ENCODE measurements at regions not wholly inside any gene's neighbourhood (a gene's known extent, or its start where the extent isn't known, plus 50 kb on each side); places are given as distances from the start of the nearest gene placed in this dataset.

GRCh38 chr2:40639320-40639719 lies 187.4 kb upstream of the SLC8A1 start:
- no peak for DNase-seq
- Histone ChIP-seq H3K4me3 (no peak overlapping the region), H3K27me3 (replicated peaks in 1 of 7) (no peaks in the 10 kb centered on the region)

DNA sequence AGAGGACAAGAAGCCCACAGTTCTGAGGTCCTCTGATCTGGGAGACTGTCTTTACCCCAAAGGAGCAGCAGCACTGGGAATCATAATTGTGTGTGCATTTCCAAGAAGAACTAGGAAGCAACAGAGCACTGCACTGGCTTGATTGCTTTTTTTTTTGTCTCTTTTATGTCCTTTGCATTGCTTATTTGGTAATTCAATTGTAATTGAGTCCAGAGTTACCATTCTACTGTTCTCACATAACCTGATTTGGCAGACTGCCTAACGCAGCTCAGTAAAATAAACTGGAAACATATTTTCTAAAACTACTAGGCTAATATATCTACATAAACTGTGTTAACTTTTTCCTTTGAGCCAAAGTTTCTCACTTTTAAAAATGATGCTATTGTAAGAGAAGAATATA lies 190.3 kb upstream of the SLC8A1 start:
- Histone ChIP-seq H3K36me3 (no peaks in the 10 kb centered on the region), H3K4me3 (no peak overlapping the region), H3K27me3 (replicated peaks in 1 of 7) (no peaks in the 10 kb centered on the region), H3K27ac (no peak overlapping the region), H3K9me3 (no peaks in the 10 kb centered on the region), H3K4me1 (no peaks in the 10 kb centered on the region)
- WGBS, 5 donors: 87 to 97% (median 95%) methylated on average over 1 of the region's 1 CpG
- intact Hi-C loops (cut with DNase I; ENCODE audit: low total_unique reads): no loop called here
- TF ChIP-seq POLR2AphosphoS5 (IDR thresholded peaks at IDR 0.05): no peak
- TF ChIP-seq, protein P1, sequence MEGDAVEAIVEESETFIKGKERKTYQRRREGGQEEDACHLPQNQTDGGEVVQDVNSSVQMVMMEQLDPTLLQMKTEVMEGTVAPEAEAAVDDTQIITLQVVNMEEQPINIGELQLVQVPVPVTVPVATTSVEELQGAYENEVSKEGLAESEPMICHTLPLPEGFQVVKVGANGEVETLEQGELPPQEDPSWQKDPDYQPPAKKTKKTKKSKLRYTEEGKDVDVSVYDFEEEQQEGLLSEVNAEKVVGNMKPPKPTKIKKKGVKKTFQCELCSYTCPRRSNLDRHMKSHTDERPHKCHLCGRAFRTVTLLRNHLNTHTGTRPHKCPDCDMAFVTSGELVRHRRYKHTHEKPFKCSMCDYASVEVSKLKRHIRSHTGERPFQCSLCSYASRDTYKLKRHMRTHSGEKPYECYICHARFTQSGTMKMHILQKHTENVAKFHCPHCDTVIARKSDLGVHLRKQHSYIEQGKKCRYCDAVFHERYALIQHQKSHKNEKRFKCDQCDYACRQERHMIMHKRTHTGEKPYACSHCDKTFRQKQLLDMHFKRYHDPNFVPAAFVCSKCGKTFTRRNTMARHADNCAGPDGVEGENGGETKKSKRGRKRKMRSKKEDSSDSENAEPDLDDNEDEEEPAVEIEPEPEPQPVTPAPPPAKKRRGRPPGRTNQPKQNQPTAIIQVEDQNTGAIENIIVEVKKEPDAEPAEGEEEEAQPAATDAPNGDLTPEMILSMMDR (IDR thresholded peaks at IDR 0.05 in 8 of 11, conservative IDR thresholded peaks at IDR 0.05 in 3 of 11): no peak
- TF ChIP-seq POLR2A (IDR thresholded peaks at IDR 0.05): no peak
- no peak for DNase-seq

More at GRCh38 chr2:40639320-40639719, 187.4 kb upstream of the SLC8A1 start:
- WGBS, 5 donors: 71 to 89% (median 82%) methylated on average over 4 of the region's 4 CpGs
- no peak overlapping the region for H3K27ac ChIP-seq
- TF ChIP-seq POLR2A (IDR thresholded peaks at IDR 0.05): no peak
- TF ChIP-seq POLR2AphosphoS5 (IDR thresholded peaks at IDR 0.05): no peak
- TF ChIP-seq, protein P1 (IDR thresholded peaks at IDR 0.05 in 8 of 11, conservative IDR thresholded peaks at IDR 0.05 in 3 of 11): no peak
- H3K9me3 ChIP-seq: no peaks in the 10 kb centered on the region
- no peaks in the 10 kb centered on the region for H3K36me3 ChIP-seq
- H3K4me1 ChIP-seq: no peaks in the 10 kb centered on the region
- intact Hi-C loops (cut with DNase I; ENCODE audit: low total_unique reads): no loop called here

DNA sequence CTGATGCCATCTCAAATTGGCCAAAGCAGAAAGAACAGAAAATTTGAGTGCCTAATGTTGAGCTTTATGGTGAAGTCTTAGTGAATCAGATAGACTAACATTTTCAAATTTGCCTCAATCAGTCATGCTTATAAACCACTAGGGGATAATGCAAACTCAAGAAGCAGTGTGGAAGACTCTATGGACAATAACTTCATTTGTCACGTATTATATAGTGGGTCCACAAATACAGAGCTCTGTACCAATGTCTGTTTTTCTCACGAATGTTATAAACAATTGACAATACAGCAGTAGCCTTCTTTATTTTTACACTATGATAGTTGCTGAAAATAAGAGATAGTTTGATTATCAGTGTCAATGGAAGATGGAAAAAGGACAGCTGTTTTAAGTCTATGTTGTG lies 190.8 kb upstream of the SLC8A1 start:
- intact Hi-C loops (cut with DNase I; ENCODE audit: low total_unique reads): no loop called here
- Histone ChIP-seq H3K4me3 (no peak overlapping the region), H3K27me3 (replicated peaks in 1 of 7) (no peaks in the 10 kb centered on the region), H3K27ac (no peak overlapping the region), H3K36me3 (no peaks in the 10 kb centered on the region), H3K9me3 (no peaks in the 10 kb centered on the region), H3K4me1 (no peaks in the 10 kb centered on the region)
- TF ChIP-seq POLR2A (IDR thresholded peaks at IDR 0.05) (no peak), POLR2AphosphoS5 (IDR thresholded peaks at IDR 0.05) (no peak)
- TF ChIP-seq, protein P1 (IDR thresholded peaks at IDR 0.05 in 8 of 11, conservative IDR thresholded peaks at IDR 0.05 in 3 of 11): no peak
- WGBS, 5 donors: 82 to 92% (median 88%) methylated on average over 2 of the region's 2 CpGs
- DNase-seq: no peak

DNA sequence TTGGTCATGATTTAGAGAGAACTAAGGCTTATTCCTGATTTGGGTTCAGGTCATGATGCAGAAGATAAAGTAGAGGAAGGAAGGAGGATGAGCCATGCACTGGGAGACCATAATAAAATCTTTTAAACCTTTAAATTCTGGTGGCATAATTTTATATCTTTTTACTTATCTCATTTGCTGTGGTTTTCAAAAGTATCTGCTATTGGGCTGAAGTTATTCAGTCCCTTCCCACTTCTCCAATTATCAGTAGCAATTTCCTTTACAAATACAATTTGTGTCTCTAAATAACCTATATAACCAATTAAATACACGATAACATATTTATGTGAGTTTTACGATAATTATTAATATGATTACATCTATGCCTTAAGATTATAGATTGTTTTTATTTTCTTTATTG lies 194.8 kb upstream of the SLC8A1 start:
- no peak overlapping the region for H3K4me3 ChIP-seq
- intact Hi-C loops (cut with DNase I; ENCODE audit: low total_unique reads): no loop called here
- H3K27ac ChIP-seq: no peak overlapping the region
- 92 to 100% (median 94%) methylated on average over 2 of the region's 2 CpGs for WGBS, 5 donors
- no peaks in the 10 kb centered on the region for H3K36me3 ChIP-seq
- TF ChIP-seq, protein P1 (IDR thresholded peaks at IDR 0.05 in 8 of 11, conservative IDR thresholded peaks at IDR 0.05 in 3 of 11): no peak
- TF ChIP-seq POLR2AphosphoS5 (IDR thresholded peaks at IDR 0.05) (no peak), POLR2A (IDR thresholded peaks at IDR 0.05) (no peak)
- no peaks in the 10 kb centered on the region for H3K9me3 ChIP-seq
- no peaks in the 10 kb centered on the region for H3K4me1 ChIP-seq
- no peaks in the 10 kb centered on the region for H3K27me3 ChIP-seq (replicated peaks in 1 of 7)
- no peak for DNase-seq
